Brain pericyte (primary cell): ENCODE measurements at regions not wholly inside any gene's neighbourhood (a gene's known extent, or its start where the extent isn't known, plus 50 kb on each side); places are given as distances from the start of the nearest gene placed in this dataset.
"Not testable (repeated sequence)": the region's sequence is repeated elsewhere in the genome, so short reads cannot be mapped to it uniquely, and the experiment has no call there.

Experiments used
- DNase-seq: peaks from one replicate; pipeline ENCODE4 v3.0.0-alpha.2; 2012; ENCODE audit warnings: low read depth, low spot score

DNA sequence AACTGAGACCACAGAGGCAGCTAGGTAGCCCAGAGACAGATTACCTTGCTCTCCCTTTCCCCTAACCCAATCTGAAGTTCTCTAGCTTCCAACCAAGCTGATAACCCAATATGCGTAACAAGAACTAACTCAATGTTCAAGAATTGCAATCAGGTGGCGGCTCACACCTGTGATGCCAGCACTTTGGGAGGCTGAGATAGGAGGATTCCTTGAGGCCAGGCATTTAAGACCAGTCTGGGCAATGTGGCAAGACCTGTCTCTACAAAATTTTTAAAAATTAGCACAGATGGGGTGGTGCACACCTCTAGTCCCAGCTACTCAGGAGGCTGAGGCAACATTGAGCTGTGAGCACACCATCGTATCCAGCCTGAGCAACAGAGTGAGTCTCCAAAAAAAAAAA is 86.7 kb upstream of the IPO5 start:
- no peak for DNase-seq

DNA sequence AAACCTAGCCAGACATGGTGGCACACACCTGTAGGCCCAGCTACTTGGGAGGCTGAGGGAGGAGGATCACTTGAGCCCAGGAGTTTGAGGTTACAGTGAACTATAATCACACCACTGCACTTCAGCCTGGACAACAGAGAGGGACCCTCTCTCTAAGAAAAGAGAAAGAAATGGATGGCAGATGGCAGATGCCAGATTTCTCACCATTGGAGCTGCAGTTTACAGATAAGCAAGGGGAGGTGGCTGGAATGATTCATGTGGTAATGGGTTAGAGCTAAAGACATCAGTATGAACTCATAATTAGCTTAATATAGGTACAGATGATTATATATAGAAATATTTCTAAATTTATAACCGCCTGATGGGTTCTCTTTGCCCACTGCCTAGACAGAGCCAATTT is 80.1 kb upstream of the IPO5 start:
- no peak for DNase-seq

DNA sequence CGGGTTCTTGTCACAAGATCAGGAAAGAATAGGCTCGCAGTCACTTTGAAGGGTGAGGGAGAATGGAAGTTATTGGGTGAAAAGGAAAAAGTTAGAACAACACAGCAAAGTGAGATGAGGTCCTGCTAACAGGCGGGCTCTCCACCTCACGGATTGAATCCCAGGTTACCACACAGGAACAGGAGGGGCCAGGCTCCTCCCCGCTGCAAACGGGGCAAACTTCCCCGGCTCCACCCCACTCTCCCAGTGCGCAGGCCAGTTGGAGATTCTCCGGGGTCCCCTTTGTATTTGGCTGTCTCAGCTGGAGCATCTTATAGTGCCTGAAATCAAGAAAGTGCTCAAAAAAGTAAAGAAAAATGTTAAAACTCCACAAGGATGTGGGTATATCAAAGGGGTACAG is 78.3 kb upstream of the IPO5 start:
- no peak for DNase-seq

DNA sequence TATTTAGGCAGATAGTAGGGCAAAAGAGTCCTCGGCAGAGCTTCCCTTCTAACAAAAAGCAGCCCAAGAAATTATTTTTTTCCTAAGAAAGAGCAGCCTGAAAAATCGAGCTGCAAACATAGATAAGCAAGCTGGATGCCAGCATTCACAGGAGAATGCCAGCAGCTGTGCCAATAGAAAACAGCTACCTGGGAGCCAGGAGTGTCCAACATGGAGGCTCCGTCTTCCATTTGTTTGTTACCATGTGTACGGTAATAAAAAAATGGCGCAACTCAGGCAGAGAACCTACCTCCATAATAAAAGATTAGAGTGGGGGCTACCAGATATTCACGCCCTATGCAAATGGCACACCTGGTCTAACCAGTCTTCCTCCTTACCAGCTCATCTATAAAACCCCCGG is 77.6 kb upstream of the IPO5 start:
- no peak for DNase-seq

DNA sequence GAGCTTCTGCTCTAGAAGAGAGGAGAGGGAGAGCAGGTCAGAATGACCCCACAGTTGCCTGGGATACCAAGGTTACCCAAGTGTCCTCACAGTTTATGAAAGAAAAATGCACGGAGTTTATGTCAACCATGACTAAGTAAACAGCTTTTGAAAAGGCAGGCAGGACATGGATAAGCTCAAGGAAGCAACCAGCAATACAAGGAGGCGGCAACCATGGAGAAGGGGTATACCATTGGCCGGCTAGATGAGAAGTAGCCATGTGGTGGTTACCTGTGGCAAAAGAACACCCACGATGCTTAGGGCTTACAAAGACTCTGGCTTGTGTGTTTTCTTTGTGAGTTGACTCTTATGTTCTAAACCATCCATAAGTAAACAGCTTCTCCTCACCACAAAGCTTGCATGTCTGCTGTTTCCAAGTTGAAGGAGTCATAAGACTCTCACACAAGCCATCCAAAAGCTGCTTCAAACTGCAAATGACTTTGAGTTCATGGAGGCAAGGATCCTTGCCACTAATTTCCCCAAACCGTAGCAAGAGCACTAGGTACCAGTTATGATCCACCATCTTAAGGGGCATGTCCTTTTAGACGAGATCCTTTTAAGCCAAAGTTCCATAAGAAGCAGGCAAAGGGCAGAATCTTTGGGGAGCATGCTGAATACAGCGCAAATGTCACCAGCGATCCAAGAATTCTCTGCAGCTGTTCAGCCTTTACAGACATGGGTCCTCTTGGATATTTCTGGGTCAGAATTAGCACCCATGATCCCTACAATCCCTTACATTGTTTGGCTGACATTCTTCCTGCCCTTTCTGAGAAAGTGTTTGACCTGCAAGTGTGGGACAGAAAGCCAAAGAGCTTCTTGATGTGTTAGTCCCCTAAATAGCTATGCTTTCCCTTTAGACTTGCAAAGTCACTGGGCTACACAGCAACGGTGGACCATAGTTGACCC is 74.8 kb upstream of the IPO5 start:
- DNase-seq = no peak

DNA sequence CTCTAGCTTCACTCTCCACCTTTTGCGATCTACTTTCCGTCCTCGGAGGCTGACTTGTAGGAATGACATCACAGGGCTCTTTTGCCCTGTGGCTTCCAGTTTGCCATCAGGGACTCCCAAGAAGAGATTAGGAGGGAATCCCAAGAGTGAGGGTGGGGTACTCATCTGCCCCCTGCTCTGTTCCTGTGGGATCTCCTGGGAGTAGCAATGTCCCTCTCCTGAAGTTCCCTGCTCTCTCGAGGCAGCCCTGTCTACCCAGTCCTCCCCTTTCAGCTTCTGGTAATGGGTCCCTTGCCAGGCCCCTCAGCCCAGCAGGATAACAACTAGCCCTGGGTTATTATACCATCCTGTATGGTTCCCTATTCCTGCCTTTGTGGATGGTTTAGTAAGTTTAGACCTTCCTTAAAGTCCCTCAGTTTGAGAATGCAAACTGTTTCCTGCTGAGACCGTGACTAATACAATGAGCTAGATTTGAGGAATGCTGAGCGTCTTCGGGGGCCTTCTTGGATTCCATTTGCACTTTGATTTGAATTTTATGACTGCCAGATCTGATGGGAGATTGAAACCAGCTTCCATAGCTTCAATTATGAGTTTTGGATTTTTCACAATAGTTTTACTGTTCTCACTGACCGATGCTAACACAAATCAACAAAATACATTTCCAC is 73.7 kb upstream of the IPO5 start:
- DNase-seq = peak; percentile 42

DNA sequence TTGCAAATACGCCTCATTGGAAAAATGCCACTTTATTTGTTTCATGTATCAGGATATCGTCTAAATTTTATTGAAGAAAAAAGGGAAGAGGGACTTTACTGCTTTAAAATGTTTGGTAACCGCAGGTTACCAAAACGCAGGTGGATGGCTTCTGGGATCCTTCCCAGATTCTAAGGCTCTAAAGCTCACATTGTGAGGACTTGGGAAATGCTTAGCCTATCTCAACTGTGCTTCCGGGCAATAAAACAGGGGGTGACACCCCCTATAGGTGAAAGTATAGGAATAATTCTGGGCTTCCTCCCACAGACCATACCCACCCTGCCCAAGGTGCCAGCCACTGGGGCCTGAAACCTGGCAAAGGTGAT is 73.2 kb upstream of the IPO5 start:
- no peak for DNase-seq

DNA sequence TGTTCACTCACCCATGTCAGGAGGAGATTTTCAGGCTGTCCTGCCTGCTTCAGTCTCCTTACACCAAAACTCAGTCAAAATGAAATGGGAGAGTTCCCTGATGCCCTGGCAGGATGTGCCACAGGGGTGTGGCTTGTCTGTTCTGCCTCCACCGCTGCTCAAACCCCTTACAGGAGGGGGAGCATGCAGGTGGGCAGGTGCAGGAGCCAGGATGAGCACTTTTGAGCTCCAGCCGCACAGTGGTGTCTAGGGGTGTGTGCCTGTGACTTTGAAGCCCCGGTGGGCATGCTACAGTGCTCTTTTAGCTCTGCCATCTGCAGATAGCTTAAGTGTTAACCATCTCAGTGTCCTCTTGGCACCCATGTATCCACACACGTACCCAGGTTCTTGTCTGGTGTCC is 71.9 kb upstream of the IPO5 start:
- no peak for DNase-seq

DNA sequence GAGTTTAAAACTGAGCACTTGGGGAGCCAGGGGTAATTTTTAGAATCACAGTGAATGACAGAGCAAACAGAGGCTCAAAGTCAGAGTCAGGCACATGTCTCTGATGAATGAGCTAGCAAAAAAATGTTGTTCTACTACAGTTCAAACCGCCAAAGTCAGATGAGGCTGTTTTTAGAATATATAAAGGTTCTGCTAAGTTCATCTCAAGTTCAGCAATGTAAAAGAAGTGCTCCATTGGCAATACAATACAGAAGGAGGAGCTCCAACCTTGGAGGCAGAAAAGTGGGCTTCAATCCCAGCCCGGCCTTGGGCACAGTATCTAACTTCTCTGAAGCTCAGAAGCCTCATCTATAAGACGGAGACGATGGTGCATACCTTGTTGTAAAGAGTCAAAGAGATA is 70.1 kb upstream of the IPO5 start:
- DNase-seq = no peak

DNA sequence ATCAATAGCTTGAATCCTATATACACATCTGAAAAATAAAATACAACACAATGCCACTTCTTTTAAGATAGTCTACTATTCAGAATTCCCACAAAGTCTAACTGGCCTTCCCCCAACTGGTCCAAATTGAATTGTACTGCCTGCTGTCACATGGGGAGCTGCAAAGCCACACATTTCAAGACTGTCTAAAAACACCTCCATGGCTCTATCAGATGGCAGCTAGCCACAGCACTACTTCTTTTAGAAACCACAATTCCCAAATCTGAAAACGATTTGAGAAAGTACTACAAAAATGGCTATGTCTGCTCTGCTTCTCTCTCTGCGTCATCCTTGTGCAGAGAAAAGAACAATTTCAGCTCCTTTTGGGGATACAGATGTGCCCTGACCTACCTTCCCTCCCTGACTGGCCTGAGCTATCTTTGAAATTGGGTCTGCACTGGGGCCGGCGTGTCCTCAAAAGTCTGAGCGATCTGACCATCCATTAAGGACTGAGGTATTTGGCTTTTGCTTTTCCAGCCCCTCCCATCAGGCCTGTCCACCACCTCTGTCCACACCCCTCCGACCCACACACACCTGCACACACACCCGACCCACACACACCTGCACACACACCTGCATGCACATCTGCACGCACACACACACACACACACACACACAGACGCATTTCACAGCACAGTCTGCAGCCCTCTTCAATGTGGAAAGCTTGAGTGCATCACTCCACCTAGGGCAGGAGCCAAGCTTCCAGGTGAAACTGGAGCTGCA is 68.6 kb upstream of the IPO5 start:
- no peak for DNase-seq

DNA sequence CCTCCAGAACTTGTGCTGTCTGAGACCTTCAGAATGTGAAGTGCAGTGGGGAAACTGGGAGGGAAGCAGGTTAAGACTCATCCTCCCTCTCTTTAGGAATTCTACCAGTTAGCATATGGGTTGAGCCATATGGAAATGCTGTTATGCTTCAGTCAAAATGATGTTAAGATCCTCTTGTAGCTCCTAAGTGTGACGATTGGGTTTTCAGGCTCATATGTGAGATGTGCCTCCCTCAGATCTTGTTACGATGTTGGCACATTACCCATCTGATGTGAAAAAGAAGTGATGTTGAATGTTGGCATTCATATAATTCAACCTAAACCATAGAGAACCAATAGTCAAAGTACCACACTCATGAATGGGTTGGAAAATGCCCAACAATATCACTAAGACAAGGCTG is 67.8 kb upstream of the IPO5 start:
- no peak for DNase-seq

DNA sequence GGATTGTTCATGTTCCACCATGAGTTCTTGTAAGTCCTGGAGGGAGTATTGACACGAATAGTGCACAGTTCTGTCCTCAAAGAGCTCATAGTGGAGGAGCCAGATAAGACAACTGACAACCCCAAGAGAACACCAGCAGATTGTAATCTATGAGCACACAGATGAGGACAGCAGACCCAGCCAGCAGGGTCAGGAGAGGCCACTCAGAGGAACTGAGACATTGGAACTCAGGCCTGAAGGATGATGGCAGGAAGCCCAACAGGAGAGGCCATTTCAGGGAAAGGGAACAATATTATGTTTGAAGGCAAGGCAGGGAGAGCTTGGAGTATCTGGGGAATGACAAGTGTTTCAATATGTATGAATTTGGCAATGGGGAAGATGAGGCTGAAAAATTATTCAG is 63.7 kb upstream of the IPO5 start:
- DNase-seq = no peak

DNA sequence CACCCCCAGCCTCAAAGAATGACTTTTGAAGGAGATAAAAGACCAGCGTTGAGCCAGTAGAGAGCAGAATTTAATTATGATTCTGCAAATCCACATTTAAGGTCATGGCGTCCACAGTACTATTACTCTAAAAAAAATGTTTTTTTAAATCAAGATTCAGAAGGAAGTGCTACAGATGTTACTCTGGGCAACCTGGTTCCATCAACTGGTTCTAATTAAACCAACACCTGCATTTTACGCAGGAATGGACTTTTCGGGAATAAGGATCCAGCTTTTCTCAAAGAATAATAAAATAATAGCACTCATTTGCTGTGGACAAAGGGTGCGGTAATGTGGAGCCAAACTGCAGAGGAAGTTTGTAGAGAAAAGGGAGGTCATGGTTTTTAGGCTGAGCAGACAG is 62.9 kb upstream of the IPO5 start:
- no peak for DNase-seq

DNA sequence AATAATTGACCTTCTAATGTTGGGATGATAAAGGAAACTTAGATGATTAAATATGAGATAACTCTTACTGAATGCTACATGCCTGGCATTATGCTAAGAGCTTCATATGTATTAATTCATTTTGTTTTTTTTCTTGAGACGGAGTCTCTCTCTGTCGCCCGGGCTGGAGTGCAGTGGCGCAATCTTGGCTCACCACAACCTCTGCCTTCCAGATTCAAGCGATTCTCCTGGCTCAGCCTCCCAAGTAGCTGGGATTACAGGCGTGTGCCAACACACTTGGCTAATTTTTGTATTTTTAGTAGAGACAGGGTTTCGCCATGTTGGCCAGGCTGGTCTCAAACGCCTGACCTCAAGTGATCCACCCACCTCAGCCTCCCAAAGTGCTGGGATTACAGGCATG is 61.5 kb upstream of the IPO5 start:
- not testable (repeated sequence) for DNase-seq

DNA sequence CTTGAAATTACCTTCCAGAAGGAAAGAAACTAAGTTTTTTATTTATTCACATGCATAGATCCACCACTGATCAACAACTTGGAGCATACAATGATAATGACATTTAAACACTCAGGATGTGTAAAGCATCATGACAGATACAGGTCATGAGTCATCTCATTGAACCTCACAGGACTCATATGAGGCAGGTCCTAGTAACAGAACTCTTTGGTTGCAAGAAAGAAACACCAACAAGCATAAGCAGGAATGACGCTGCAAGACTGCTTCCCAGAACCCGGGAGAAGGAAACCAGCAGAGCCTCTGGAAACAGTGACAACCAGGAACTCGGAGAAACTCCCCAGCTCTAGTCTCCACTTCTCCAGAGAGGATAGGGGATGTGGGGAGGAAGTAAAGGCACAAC is 60.8 kb upstream of the IPO5 start:
- DNase-seq = no peak

DNA sequence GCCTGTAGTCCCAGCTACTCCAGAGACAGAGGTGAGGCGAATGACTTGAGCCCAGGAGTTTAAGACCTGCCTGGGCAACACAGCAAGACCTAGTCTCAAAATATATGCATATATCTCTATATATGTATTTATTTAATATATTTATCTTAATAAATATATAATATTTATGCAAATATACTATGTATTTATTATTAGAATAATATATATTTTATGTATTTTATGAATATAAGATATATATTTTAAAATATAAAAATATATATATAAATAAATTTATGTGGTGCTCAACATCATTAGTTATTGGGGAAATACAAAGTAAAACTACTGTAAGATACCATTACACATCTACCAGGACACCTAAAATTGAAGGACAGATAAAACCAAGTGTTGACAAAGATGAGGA is 58.1 kb upstream of the IPO5 start:
- DNase-seq = no peak

DNA sequence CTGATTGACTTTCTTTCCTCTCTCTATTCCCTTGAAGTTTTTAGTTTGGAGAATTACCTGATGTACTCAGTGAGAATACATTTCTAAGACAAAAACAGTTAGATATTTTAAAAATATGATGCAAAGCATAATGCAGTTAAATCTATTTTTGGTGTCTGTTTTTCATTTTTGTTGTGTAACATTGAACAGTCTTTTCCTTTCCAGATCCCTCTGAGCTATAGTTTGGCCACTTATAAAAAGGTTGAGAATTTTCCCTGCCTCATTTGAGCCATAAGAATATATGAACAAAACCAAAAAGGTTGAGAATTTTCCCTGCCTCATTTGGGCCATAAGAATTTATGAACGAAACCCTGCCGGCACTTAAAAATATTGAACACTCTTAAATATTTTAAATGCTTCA is 57.0 kb upstream of the IPO5 start:
- no peak for DNase-seq

DNA sequence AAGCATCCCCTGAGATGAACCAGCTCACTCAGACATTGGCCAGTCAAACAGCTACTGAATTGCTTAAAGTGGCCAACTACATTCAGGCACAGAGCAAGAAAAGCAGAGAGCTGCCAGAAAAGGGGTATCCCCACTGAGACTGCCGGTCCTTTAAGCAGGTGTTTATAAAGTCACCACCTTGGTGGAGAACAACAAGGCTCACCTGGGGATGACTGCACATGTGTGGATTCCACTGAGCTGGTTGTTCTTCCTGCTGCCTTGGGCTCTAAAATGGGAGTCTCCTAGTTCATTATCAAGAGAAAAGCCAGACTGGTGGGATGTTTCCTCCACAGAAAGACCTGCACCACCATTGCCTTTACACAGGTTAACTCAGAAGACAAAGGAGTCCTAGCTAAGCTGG is 51.8 kb upstream of the IPO5 start:
- DNase-seq = no peak
